GM18498 (cell line): ENCODE measurements at regions not wholly inside any gene's neighbourhood (a gene's known extent, or its start where the extent isn't known, plus 50 kb on each side); places are given as distances from the start of the nearest gene placed in this dataset.
"Not testable (repeated sequence)": the region's sequence is repeated elsewhere in the genome, so short reads cannot be mapped to it uniquely, and the experiment has no call there.

Experiments
- ATAC-seq: cut with Tn5 transposase; IDR thresholded peaks from one replicate; pipeline ENCODE4 v1.9.1; 2021; ENCODE audit warnings: mild to moderate bottlenecking, moderate library complexity; ENCODE audit not compliant: unreplicated experiment

GRCh38 chr9:115524453-115525059 lies 406.6 kb upstream of the TNC start:
- ATAC-seq: no peak

- no peak for ATAC-seq
Observed at GRCh38 chr9:115525111-115526058, 407.4 kb upstream of the TNC start.

DNA sequence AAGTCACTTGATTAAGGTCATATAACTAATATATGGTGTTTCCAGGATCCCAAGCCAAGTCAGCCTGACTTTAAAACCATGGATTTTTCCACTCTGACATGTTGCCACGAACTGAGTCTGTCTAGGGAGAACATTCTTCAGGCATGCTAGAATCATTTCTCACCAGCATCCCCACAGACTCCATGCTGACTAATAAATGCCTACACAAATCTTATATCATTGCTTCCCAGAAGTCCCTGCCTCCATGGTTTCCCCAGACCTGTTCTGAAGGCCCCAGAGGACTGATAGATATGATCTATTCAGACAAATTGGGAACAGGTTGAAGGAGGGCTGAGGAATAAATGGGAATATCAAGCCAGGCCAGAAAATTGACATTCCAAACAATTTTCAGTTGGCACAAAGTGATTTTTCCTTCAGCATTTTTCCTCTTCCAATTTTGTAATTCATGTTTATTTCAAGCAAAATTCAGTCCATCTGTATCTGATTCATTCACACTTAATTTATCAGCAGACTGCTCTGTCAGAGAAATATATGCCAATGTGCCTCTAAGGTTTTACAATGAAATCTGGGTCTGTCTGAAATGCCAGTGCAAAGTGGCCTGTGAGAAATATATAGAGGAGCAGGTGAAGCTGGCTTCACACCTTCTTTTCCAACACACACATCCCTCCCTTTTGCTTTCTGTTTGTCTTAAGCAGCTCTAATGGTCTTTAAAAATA lies 413.6 kb upstream of the TNC start:
- no peak for ATAC-seq

DNA sequence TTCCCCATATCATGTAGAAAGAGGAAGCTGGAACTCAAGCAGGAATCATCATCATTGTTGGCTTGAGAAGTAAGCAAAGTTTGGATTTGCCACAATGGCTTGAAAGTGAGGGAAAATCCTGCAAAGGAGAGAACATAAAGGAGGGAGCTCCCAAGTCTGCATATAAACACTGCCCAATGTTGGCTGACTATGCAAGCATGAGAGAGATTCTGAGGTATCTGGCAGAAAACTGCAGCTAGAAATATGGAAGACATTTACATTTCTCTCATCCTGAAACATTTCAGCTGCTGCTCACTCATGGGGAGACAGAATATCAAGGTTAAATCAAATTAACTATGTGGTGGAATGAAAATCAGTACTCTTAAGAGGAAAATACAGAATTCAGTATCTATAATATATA lies 415.6 kb upstream of the TNC start:
- ATAC-seq: no peak

DNA sequence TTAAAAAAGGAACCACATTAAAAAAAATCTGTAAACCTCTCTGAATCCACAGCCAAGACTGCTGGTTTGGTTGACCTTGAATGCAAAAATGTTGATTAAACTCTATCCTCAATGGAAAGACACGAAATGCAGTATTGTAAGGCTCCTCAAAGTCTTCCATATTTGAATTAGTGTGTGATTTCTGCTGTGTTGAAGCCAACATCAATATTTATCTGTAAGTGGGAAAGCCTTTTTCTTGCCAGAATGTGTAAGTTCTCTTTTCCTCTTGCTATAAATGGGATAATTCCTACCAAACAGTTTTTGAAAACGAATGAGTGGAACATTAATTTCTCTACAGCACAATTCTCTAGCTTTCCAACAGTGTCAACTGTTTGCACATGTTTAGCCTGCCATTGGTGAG lies 422.1 kb upstream of the TNC start:
- ATAC-seq: no peak

DNA sequence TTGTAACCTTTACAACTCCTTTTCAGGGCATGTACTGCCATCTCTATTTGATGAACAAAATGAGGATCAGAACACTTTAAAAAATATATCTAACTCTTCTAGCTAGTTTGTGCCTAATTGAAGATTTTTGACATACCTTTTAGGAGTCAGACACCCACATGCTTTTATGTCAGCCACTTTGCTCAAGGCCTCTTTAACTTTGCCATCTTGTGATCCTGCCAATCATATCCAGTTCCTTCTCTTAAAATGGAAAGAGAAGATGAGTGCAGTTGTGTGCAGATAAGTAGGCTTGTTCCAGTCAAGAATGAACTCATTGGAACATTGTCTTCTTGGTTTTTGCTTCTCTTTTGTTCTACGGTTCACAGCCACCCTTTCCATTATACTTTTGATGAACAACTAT lies 425.6 kb upstream of the TNC start:
- ATAC-seq: no peak

GRCh38 chr9:115548609-115549260 lies 430.8 kb upstream of the TNC start:
- no peak for ATAC-seq

DNA sequence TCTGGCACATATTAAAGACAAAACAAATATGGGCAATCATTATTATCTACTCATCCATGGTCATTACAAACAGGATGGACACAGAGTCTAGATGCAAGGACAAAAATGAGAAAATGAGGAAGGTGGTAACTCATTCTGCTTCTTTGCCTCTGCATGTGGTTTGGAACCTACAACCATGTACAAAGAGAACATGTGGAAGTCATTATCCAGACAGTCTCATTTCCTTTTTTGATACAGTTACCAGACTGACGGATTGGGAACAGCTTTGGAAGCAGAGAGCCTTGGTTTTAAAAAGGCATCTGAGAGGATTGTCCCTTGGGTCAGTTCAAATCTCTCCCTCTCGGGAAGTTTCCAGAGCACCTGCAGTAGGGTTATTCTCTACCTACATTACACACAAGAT lies 433.4 kb upstream of the TNC start:
- no peak for ATAC-seq

DNA sequence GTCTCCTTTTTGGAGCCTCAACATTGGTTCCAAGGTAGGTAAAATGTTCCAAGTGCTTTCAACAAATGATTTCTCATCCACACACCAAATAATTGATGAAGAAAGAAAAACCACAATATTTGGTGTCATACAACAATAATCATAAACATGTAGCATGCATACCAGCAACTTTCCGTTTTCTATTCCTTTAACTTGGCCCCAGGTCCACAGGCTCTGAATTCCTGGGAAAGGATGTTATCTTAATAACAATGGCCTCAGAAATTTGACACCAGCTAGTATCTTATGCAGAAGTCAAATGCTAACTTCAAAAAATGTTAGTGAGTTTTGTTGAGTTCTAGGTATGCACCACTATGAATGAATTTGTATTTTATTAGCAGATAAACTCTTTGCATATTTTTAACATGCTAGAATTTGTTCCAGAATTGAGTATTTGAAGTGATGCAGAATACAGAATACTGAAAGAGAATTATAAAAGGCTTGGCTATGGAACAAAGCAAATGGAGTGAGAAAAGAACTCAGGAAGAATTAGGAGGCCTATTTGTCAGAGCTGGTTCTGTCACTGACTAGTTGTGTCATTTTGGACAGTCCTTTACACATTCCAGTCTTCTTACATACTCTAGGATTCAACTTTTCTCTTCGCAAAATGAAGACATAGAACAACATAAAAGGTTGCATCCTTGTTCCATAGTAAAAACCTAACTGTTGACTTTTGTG lies 435.3 kb upstream of the TNC start:
- ATAC-seq: no peak

GRCh38 chr9:115556432-115556831 lies 438.5 kb upstream of the TNC start:
- no peak for ATAC-seq

- ATAC-seq: no peak
Observed at GRCh38 chr9:115575147-115575546, 457.2 kb upstream of the TNC start.

DNA sequence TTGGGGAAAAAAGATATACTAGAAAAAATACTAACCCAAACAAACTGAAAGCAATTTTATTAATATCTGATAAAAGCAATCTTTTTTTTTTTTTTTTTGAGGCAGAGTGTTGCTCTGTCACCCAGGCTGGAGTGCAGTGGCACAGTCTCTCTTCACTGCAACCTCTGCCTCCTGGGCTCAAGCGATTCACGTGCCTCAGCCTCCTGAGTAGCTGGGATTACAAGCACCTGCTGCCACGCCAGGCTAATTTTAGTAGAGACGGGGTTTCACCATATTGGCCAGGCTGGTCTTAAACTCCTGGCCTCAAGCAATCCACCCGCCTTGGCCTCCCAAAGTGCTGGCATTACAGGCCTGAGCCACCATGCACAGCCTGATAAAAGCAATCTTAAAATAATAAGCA lies 467.5 kb upstream of the TNC start:
- not testable (repeated sequence) for ATAC-seq

GRCh38 chr9:115587310-115587709 lies 469.4 kb upstream of the TNC start:
- ATAC-seq: no peak

GRCh38 chr9:115590011-115590410 lies 472.1 kb upstream of the TNC start:
- ATAC-seq: no peak

DNA sequence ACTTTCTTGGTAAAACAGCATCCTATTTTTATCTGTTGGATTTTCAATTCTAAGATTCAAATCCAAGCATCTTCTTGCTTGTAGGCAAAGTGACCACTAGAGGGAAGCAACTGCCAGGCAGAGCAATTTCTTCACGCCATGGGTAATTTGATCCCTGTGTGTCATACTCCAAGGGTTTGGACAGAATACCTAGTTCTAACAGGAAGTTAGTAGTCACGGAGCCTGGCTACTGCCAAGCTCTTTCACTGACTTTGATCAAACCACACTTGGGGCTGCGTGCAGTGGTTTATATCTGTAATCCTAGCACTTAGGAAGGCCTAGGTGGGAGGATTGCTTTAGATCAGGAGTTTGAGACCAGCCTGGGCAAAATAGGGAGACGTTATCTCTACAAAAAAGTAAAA lies 473.6 kb upstream of the TNC start:
- ATAC-seq: no peak

DNA sequence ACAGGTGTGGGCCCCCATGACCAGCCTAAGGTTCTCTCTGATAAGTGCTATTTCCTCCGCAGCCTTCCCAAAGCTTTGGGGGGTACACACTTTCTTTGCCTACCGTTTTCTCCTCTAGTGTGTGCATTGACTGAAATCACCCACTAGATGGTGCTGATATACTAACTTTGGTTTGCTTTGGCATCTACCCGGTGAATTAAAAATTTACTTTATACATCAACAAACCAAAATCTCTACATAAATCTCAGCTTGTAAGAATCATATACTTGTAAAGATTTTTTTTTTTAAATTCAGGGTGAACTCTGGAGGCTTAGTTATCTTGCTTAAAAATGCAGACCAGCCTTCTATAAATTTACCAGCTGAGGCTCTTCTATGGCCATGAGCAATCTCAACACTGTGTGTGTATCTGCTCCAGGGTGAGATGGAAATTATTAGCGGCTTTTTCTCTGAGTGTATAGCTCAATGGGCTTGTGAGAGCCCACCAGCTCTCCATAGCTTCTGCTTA lies 475.7 kb upstream of the TNC start:
- no peak for ATAC-seq

- ATAC-seq: no peak
Observed at GRCh38 chr9:115594557-115594956, 476.6 kb upstream of the TNC start.

GRCh38 chr9:115596021-115596745 lies 478.2 kb upstream of the TNC start:
- no peak for ATAC-seq

- ATAC-seq: no peak
Observed at GRCh38 chr9:115596746-115597080, 478.8 kb upstream of the TNC start.

DNA sequence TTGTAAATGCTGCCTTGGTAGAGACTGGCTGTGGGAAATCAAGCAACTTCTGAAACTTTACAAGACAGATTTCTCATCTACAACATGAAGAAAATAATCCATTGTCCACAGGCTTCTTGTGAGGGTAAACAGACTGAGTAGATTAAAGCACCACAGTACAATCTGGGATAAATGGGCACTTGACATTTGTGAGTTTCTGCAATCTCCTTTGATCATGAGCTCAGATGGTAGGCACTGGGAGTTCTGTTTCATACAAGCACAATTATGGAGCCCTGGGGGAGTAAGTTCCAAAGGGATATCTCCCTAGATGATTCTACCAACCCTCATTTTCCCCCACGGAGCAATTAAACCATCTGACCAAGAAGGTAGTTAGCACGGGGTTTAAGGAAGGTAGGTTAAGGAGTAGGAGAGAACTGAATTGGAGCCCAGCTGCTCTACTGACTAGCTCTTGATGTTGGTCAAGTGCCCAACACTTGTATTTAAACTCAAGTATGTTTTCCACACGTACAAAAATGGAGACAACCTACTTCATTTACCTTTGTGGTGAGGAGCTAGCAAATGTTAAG lies 479.5 kb upstream of the TNC start:
- ATAC-seq: no peak
